NT2/D1 (cell line): ENCODE measurements at regions not wholly inside any gene's neighbourhood (a gene's known extent, or its start where the extent isn't known, plus 50 kb on each side); places are given as distances from the start of the nearest gene placed in this dataset.

Source experiments
- YY1 ChIP-seq: IDR thresholded peaks from 2 replicates; pipeline ENCODE4 v1.6.1; 2011; ENCODE audit not compliant: insufficient read length, insufficient read depth
- ZNF274 ChIP-seq: IDR thresholded peaks from 2 replicates; pipeline ENCODE4 v1.6.1; 2011; ENCODE audit warnings: mild to moderate bottlenecking, low read depth, low read length

- TF ChIP-seq ZNF274 (no peak), YY1 (no peak)
Measured at GRCh38 chr9:135255841-135256580, 168.5 kb downstream of the OLFM1 start.
